NCI-H146 treated with DMSO at 0.1 percent for 48 hours (cell line): ENCODE measurements at regions not wholly inside any gene's neighbourhood (a gene's known extent, or its start where the extent isn't known, plus 50 kb on each side); places are given as distances from the start of the nearest gene placed in this dataset.
"Not testable (repeated sequence)": the region's sequence is repeated elsewhere in the genome, so short reads cannot be mapped to it uniquely, and the experiment has no call there.

Source experiments
- DNase-seq: peaks from one replicate; lab custom pipeline; 2025; ENCODE audit not compliant: unreplicated experiment; lab: John Stamatoyannopoulos, UW

- no peak for DNase-seq
These were observed 200.8 kb downstream of the RGS3 start for GRCh38 chr9:113664181-113664875.

- DNase-seq = no peak
These were observed 201.5 kb downstream of the RGS3 start for GRCh38 chr9:113665064-113665463.

GRCh38 chr9:113665756-113666155, 202.2 kb downstream of the RGS3 start:
- no peak for DNase-seq

GRCh38 chr9:113668061-113668460, 204.5 kb downstream of the RGS3 start:
- DNase-seq = no peak

- no peak for DNase-seq
These were observed 206.1 kb downstream of the RGS3 start for GRCh38 chr9:113669522-113670115.

GRCh38 chr9:113673726-113674125, 202.4 kb upstream of the ZNF618 start:
- DNase-seq = no peak

GRCh38 chr9:113674436-113674835, 201.7 kb upstream of the ZNF618 start:
- no peak for DNase-seq

- no peak for DNase-seq
These were observed 200.6 kb upstream of the ZNF618 start for GRCh38 chr9:113675475-113675941.

- DNase-seq = no peak
These were observed 199.1 kb upstream of the ZNF618 start for GRCh38 chr9:113677057-113677456.

- no peak for DNase-seq
These were observed 198.5 kb upstream of the ZNF618 start for GRCh38 chr9:113677569-113677968.

- no peak for DNase-seq
These were observed 197.8 kb upstream of the ZNF618 start for GRCh38 chr9:113678119-113678858.

- no peak for DNase-seq
These were observed 197.3 kb upstream of the ZNF618 start for GRCh38 chr9:113678859-113679256.

GRCh38 chr9:113682297-113682771, 193.8 kb upstream of the ZNF618 start:
- DNase-seq = peak; percentile 2

- DNase-seq = not testable (repeated sequence)
These were observed 190.5 kb upstream of the ZNF618 start for GRCh38 chr9:113685636-113686035.

GRCh38 chr9:113687107-113687679, 188.9 kb upstream of the ZNF618 start:
- DNase-seq = no peak

- DNase-seq = no peak
These were observed 188.3 kb upstream of the ZNF618 start for GRCh38 chr9:113687680-113688371.

GRCh38 chr9:113690055-113690740, 185.9 kb upstream of the ZNF618 start:
- no peak for DNase-seq

- no peak for DNase-seq
These were observed 183.9 kb upstream of the ZNF618 start for GRCh38 chr9:113692256-113692655.

- no peak for DNase-seq
These were observed 181.2 kb upstream of the ZNF618 start for GRCh38 chr9:113694912-113695311.

GRCh38 chr9:113695440-113695851, 180.7 kb upstream of the ZNF618 start:
- DNase-seq = no peak
